PC-3 (cell line): ENCODE measurements at regions not wholly inside any gene's neighbourhood (a gene's known extent, or its start where the extent isn't known, plus 50 kb on each side); places are given as distances from the start of the nearest gene placed in this dataset.

Experiments used
- ATAC-seq: fragments of 200-7000 bp; cut with Tn5 transposase; 2 replicates; pipeline ENCODE4 v1.9.1; 2020; ENCODE audit warnings: mild to moderate bottlenecking, moderate library complexity
- BruUV-seq: library from RNA; stranded (reverse); fragments of 400-500 nt; replicated peaks from 2 replicates; lab custom pipeline; 2021; lab: Mats Ljungman, UMichigan
- CTCF ChIA-PET: fragments of 300-600 bp; sonication (Branson Sonifier 250); formaldehyde crosslinking; loops from one replicate; lab custom pipeline; 2022; ENCODE audit warnings: antibody characterized with exemption; lab: Charles Lee
- POLR2A ChIA-PET: fragments of 300-600 bp; sonication (Branson Sonifier 250); formaldehyde crosslinking; loops from one replicate; lab custom pipeline; 2022; ENCODE audit warnings: antibody characterized with exemption; ENCODE audit not compliant: unreplicated experiment; lab: Charles Lee
- DNase-seq: peaks from one replicate; pipeline ENCODE4 v3.0.0-alpha.2; 2015
- H2AFZ ChIP-seq: fragments of 300-600 bp; sonication (generic); 2 replicates; pipeline ENCODE4 v1.6.0; 2016; ENCODE audit warnings: antibody characterized with exemption, low read length
- H3F3A ChIP-seq: fragments of 300-600 bp; sonication (generic); one replicate; pipeline ENCODE4 v1.6.0; 2017; ENCODE audit warnings: antibody characterized with exemption, low read length, control low read depth, mild to moderate bottlenecking; ENCODE audit not compliant: unreplicated experiment
- H3K27ac ChIP-seq: fragments of 300-600 bp; sonication (generic); 2 replicates; pipeline ENCODE4 v1.5.1; 2016; ENCODE audit warnings: mild to moderate bottlenecking, low read length
- H3K27me3 ChIP-seq: fragments of 300-600 bp; sonication (generic); 2 replicates; pipeline ENCODE4 v1.6.1; 2016; ENCODE audit warnings: low read length, mixed read lengths
- H3K36me3 ChIP-seq: fragments of 300-600 bp; sonication (generic); 2 replicates; pipeline ENCODE4 v1.6.1; 2016; ENCODE audit warnings: low read depth, mixed run types, low read length, mixed read lengths
- H3K4me1 ChIP-seq: fragments of 300-600 bp; sonication (generic); 2 replicates; pipeline ENCODE4 v1.5.1; 2016; ENCODE audit warnings: low read length; ENCODE audit not compliant: insufficient read depth
- H3K4me2 ChIP-seq: fragments of 300-600 bp; sonication (generic); 2 replicates; pipeline ENCODE4 v1.6.0; 2016; ENCODE audit warnings: low read length
- H3K4me3 ChIP-seq: fragments of 300-600 bp; sonication (generic); 2 replicates; pipeline ENCODE4 v1.5.1; 2016; ENCODE audit warnings: mild to moderate bottlenecking, low read length, mixed read lengths
- H3K79me2 ChIP-seq: fragments of 300-600 bp; sonication (generic); 2 replicates; pipeline ENCODE4 v1.6.1; 2017; ENCODE audit warnings: low read length, mixed read lengths
- H3K9ac ChIP-seq: fragments of 300-600 bp; sonication (generic); 2 replicates; pipeline ENCODE4 v1.6.0; 2016; ENCODE audit warnings: mild to moderate bottlenecking, low read length
- H3K9me2 ChIP-seq: fragments of 300-600 bp; sonication (generic); replicated peaks from 2 replicates; pipeline ENCODE4 v1.6.1; 2016; ENCODE audit warnings: mixed run types, low read length, mixed read lengths
- H3K9me3 ChIP-seq: fragments of 300-600 bp; sonication (generic); 2 replicates; pipeline ENCODE4 v1.6.1; 2016; ENCODE audit warnings: low read length, mixed read lengths
- H4K20me1 ChIP-seq: fragments of 300-600 bp; sonication (generic); 2 replicates; pipeline ENCODE4 v1.6.1; 2016; ENCODE audit warnings: low read length, mixed read lengths
- EZH2 ChIP-seq: fragments of 300-600 bp; sonication (generic); IDR thresholded peaks from one replicate; pipeline ENCODE4 v1.6.1; 2017; ENCODE audit warnings: antibody characterized with exemption, mild to moderate bottlenecking, low read length; ENCODE audit not compliant: unreplicated experiment
- EZH2phosphoT487 ChIP-seq: fragments of 300-600 bp; sonication (generic); IDR thresholded peaks from 2 replicates; pipeline ENCODE4 v1.6.1; 2018; ENCODE audit warnings: mild to moderate bottlenecking, antibody characterized with exemption, low read length, borderline replicate concordance
- intact Hi-C: fragments of 100-400 bp; cut with micrococcal nuclease; formaldehyde crosslinking; loops from 2 replicates; pipeline ENCODE4 v1.9.0; 2023
- TF ChIP-seq, protein P1 (sequence below): fragments of 300-600 bp; sonication (generic); conservative IDR thresholded peaks from 2 replicates; pipeline ENCODE4 v1.5.1; 2017; ENCODE audit warnings: antibody characterized with exemption, low read depth, mild to moderate bottlenecking, low read length

DNA sequence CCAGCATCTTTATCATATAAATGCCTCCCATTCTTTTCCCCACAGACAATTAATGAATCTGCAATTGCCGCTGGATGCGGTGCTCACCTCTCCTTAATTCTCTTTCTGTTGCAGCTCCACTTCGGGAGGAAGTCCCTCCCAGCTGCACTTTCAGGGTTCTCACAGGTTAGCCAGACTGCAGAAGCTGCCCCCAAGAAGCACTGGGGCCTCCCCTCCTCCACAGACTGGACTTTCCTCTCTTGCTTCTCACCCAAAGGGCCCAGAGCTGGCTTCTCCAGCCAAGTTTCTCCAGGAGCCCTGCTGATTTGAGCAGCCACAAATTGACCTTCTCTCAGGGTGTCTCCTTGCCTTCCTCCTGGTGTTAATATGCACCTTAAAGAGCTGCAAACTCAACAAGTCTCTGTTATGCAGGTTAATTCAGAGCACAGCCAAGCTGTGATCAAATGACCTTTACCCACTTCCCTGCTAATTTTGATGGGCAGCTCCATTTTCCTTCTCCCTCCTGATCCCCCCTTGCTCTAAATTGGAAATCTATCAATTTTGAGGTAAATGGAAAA is 298.9 kb downstream of the BUD13 start:
- Histone ChIP-seq H3K4me2 (no peak overlapping the region), H3K27me3 (no peaks in the 10 kb centered on the region), H4K20me1 (no peaks in the 10 kb centered on the region), H3K4me3 (no peak overlapping the region), H3K79me2 (no peaks in the 10 kb centered on the region), H3K4me1 (no peaks in the 10 kb centered on the region), H3K36me3 (no peaks in the 10 kb centered on the region), H3K27ac (no peak overlapping the region), H2AFZ (no peak overlapping the region), H3K9me2 (no peaks in the 10 kb centered on the region), H3K9ac (no peak overlapping the region), H3F3A (no peaks in the 10 kb centered on the region), H3K9me3 (no peaks in the 10 kb centered on the region)
- CTCF ChIA-PET = no interaction called here
- TF ChIP-seq EZH2phosphoT487 = no peak
- TF ChIP-seq, protein P1, sequence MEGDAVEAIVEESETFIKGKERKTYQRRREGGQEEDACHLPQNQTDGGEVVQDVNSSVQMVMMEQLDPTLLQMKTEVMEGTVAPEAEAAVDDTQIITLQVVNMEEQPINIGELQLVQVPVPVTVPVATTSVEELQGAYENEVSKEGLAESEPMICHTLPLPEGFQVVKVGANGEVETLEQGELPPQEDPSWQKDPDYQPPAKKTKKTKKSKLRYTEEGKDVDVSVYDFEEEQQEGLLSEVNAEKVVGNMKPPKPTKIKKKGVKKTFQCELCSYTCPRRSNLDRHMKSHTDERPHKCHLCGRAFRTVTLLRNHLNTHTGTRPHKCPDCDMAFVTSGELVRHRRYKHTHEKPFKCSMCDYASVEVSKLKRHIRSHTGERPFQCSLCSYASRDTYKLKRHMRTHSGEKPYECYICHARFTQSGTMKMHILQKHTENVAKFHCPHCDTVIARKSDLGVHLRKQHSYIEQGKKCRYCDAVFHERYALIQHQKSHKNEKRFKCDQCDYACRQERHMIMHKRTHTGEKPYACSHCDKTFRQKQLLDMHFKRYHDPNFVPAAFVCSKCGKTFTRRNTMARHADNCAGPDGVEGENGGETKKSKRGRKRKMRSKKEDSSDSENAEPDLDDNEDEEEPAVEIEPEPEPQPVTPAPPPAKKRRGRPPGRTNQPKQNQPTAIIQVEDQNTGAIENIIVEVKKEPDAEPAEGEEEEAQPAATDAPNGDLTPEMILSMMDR = no peak
- TF ChIP-seq EZH2 = no peak
- ATAC-seq = no peak
- no peak for DNase-seq
- no TSS peak for BruUV-seq
- intact Hi-C loops = no loop called here
- POLR2A ChIA-PET = no interaction called here

DNA sequence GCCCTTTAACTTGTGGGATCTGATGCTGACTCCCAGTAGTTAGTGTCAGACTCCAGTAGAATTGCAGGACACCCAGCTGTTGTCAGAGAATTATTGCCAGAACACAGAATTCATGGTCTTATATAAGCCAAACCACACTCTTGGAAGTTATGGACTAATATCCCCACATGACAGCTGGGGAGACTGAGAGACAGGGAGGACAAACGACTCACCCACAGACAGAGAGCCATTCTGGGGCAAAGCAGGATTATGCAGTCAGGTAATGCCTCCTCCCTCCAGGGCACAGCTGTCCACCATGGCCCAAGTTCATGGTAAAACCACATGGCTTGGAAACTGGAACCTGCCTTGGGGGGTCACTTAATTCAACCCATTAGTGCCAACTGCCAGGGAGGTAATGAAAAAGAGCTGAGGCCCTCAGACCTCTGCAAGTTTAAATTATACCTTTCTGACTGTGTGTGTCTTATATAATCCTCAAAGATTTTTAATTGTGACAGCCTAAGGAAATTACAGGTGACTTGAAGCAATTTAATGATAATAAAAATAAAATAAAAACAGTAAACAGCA is 299.5 kb downstream of the BUD13 start:
- Histone ChIP-seq H3K9me3 (no peaks in the 10 kb centered on the region), H3K9ac (no peak overlapping the region), H3K4me3 (no peak overlapping the region), H3K27ac (no peak overlapping the region), H3F3A (no peaks in the 10 kb centered on the region), H3K4me1 (no peaks in the 10 kb centered on the region), H4K20me1 (no peaks in the 10 kb centered on the region), H3K4me2 (no peak overlapping the region), H2AFZ (no peak overlapping the region), H3K27me3 (no peaks in the 10 kb centered on the region), H3K79me2 (no peaks in the 10 kb centered on the region), H3K36me3 (no peaks in the 10 kb centered on the region), H3K9me2 (no peaks in the 10 kb centered on the region)
- CTCF ChIA-PET = no interaction called here
- ATAC-seq (no peak), DNase-seq (no peak)
- intact Hi-C loops = no loop called here
- BruUV-seq = no TSS peak
- TF ChIP-seq, protein P1 = no peak
- no peak for TF ChIP-seq EZH2phosphoT487
- TF ChIP-seq EZH2 = no peak
- POLR2A ChIA-PET = no interaction called here

DNA sequence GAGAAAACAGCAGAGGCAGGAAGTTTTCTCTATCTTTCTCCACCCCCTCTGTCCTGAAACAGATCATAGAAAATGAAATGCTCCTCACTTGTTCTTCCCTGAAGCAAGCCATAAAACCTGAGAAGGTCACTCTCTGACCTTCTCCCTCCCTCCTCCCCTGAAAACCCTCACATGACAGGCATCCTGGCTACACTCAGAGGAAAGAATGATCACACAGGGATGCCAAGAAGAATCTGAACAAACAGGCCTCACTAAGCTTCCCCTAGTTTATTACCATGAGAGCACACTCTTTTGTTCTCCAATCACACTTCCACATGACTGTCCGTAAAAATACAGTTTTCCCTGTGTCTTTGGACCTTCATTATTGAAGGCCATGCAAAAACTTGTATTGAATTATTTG is 300.1 kb downstream of the BUD13 start:
- no TSS peak for BruUV-seq
- no peaks in the 10 kb centered on the region for H3K79me2 ChIP-seq
- no peak for ATAC-seq
- no peaks in the 10 kb centered on the region for H3K9me2 ChIP-seq
- no peak overlapping the region for H3K4me3 ChIP-seq
- ChIA-PET CTCF (no interaction called here), POLR2A (no interaction called here)
- no peak overlapping the region for H3K27ac ChIP-seq
- no peak overlapping the region for H3K4me2 ChIP-seq
- no peaks in the 10 kb centered on the region for H3K36me3 ChIP-seq
- peaks cover 4% of the 10 kb centered on the region; the same call in 1 of the 2 replicates for H3K27me3 ChIP-seq
- H4K20me1 ChIP-seq = no peaks in the 10 kb centered on the region
- H3K9ac ChIP-seq = no peak overlapping the region
- intact Hi-C loops = no loop called here
- no peaks in the 10 kb centered on the region for H3K4me1 ChIP-seq
- DNase-seq = no peak
- no peak overlapping the region for H2AFZ ChIP-seq
- no peak for TF ChIP-seq EZH2
- TF ChIP-seq, protein P1 = no peak
- TF ChIP-seq EZH2phosphoT487 = no peak
- H3F3A ChIP-seq = no peaks in the 10 kb centered on the region
- no peaks in the 10 kb centered on the region for H3K9me3 ChIP-seq
